ENCODE measurements at regions not wholly inside any gene's neighbourhood (a gene's known extent, or its start where the extent isn't known, plus 50 kb on each side); places are given as distances from the start of the nearest gene placed in this dataset.
"Not testable (repeated sequence)": the region's sequence is repeated elsewhere in the genome, so short reads cannot be mapped to it uniquely, and the experiment has no call there.

GRCh38 chr10:22467393-22467792, 122.1 kb downstream of the SPAG6 start:
- H3K36me3 ChIP-seq (replicated peaks; ENCODE audit: control insufficient read depth, insufficient read depth, low read length); DNase-seq; H3K27me3 ChIP-seq (ENCODE audit: control insufficient read depth, insufficient read depth, low read length); H3K4me3 ChIP-seq (ENCODE audit: insufficient read depth, low read depth, low read length): not testable (repeated sequence)

GRCh38 chr10:22468570-22469320, 123.4 kb downstream of the SPAG6 start:
- no peaks in the 10 kb centered on the region for H3K36me3 ChIP-seq (replicated peaks; ENCODE audit: control insufficient read depth, insufficient read depth, low read length)
- peaks cover 20% of the 10 kb centered on the region for H3K27me3 ChIP-seq (ENCODE audit: control insufficient read depth, insufficient read depth, low read length)
- no peak for DNase-seq
- H3K4me3 ChIP-seq (ENCODE audit: insufficient read depth, low read depth, low read length) = no peak overlapping the region

DNA sequence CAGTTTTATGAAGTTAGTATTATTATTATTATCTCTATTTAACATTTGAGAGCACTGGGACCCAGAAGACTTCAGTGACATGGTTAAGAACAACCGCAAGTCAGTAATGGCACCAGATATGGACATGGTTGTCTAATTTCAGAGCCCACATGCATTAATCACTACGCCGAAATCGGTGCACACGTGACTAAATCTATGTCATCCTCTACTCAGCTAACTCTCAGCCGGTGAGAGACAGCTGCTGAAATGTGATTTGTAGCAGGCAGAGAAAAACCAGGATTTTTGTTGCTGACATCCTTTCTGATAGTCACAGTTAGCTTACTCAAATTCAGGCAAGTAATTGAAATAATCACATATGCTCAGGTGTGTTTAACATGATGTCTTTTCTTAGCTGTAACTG, 127.7 kb downstream of the SPAG6 start:
- H3K4me3 ChIP-seq (ENCODE audit: insufficient read depth, low read depth, low read length) = no peak overlapping the region
- peaks cover 63% of the 10 kb centered on the region for H3K27me3 ChIP-seq (ENCODE audit: control insufficient read depth, insufficient read depth, low read length)
- H3K36me3 ChIP-seq (replicated peaks; ENCODE audit: control insufficient read depth, insufficient read depth, low read length) = no peaks in the 10 kb centered on the region
- DNase-seq = no peak

DNA sequence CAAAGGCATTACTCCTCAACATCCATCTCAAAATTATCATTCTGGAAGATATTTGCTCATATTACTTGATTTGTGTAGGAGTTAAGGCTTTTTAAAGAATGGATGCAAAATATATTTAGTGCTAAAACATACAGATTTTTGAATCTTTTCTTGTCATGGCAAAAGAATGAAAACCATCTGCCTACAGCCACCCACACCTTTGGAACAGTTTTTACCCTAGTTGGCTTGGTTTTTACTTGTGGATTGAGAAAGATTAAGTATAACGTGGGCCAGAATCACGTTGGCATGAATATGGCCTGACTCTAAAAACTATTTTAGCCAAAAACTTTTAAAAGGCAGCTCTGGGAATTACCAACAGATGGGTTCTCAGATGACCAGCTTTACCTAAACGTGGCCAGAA, 128.2 kb downstream of the SPAG6 start:
- Histone ChIP-seq H3K4me3 (ENCODE audit: insufficient read depth, low read depth, low read length) (no peak overlapping the region), H3K36me3 (replicated peaks; ENCODE audit: control insufficient read depth, insufficient read depth, low read length) (no peaks in the 10 kb centered on the region), H3K27me3 (ENCODE audit: control insufficient read depth, insufficient read depth, low read length) (peaks cover 67% of the 10 kb centered on the region)
- DNase-seq = no peak

DNA sequence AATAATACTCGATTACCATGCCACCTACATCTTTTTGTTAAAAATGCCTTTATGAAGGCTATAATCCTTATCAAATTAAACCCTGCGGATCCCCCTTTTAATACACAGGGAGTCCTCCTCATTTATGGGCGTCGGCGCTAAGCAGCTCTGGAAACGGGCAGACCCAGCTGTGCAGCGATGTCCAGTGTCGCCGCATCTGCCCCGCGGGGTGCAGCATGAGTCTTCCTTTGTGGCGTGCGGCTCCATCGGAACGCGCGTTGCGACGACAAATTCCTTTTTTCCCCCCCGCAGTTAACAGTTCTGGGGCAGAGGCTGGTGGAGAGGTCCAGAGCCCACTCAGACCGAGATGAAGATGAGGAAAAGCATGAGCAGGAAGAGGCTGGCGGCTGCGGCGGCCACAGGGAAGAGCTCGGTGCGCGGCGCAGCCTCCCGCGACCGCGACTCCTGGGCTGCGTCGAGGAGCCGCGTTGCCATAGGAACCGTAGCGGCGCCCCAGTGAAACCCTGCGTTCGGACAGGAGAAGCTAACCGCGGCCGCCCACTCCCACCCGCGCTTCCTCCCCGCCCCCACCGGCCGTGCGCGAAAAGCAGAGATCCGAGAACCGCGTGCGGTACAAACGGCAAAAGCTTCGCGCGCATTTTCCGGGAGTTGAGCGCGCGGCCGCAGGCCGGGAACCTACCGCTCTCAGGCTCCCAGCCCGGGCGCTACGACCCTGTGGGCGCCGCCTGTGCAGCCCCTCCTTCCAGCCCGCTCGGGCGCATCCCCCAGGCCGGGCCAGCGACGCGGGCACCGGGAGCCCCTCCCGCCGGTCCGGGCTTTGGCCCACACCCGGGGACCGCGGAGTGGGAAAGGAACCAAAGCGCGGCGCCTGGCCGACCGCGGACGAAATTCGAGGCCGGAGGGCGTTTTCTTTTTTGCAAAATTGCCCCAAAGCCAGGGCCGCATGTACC, 130.6 kb downstream of the SPAG6 start:
- Histone ChIP-seq H3K36me3 (replicated peaks; ENCODE audit: control insufficient read depth, insufficient read depth, low read length) (no peaks in the 10 kb centered on the region), H3K27me3 (ENCODE audit: control insufficient read depth, insufficient read depth, low read length) (peaks cover 86% of the 10 kb centered on the region), H3K4me3 (ENCODE audit: insufficient read depth, low read depth, low read length) (peak overlapping the region; percentile 40)
- DNase-seq = peak; percentile 80

- no peaks in the 10 kb centered on the region for H3K36me3 ChIP-seq (replicated peaks; ENCODE audit: control insufficient read depth, insufficient read depth, low read length)
- DNase-seq = peak; percentile 66
- peaks cover 83% of the 10 kb centered on the region for H3K27me3 ChIP-seq (ENCODE audit: control insufficient read depth, insufficient read depth, low read length)
- H3K4me3 ChIP-seq (ENCODE audit: insufficient read depth, low read depth, low read length) = peak overlapping the region; percentile 40
Measured at GRCh38 chr10:22476601-22477321, 131.5 kb downstream of the SPAG6 start.

DNA sequence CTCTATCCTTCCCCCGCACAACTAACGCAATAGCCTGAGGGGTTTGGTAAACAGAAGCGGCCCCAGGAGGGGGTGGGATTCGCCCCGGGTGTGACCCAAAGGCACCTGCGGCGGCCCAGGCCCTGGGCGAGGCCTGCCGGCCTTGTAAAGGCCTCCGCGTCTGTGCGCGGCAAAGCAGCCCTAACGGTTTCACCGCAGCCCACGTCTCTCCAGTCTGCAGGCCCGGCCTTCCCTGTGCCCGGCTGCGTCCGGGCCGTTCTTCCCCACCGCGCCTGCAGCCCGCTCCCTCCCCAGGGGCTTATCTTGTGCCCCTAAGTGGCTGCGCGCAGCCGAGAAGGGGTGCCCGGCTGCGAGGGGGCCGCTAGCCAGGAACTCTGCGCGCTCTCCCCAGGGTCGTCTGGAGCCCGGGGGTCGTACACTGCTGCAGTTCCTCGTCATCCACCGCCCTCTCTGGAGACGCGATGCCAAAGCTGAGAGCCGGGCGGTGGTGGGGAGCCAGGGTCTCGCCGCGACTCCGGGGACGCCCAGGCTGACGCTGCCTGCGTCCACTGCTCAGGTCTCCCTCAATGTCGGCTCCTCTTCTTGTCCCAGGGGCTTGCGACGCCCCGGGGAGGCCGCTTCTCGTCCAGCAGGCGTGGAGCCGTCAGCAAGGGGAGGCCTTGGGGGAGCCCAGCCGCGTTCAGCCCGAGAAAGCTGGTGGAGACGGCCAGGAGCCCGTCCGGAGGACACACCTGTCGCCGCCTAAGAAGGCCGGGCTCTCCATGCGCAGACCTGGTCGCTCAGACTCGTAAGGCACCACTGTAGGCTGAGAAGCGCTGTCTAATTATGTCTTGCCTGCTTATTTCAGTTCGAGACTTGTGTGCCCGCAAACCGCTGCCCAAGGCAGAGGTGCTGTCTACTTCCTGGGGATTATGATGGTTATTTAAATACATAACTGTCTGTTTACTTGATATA, 132.3 kb downstream of the SPAG6 start:
- Histone ChIP-seq H3K4me3 (ENCODE audit: insufficient read depth, low read depth, low read length) (peak overlapping the region; percentile 40), H3K27me3 (ENCODE audit: control insufficient read depth, insufficient read depth, low read length) (peaks cover 81% of the 10 kb centered on the region)
- peak; percentile 81 for DNase-seq

DNA sequence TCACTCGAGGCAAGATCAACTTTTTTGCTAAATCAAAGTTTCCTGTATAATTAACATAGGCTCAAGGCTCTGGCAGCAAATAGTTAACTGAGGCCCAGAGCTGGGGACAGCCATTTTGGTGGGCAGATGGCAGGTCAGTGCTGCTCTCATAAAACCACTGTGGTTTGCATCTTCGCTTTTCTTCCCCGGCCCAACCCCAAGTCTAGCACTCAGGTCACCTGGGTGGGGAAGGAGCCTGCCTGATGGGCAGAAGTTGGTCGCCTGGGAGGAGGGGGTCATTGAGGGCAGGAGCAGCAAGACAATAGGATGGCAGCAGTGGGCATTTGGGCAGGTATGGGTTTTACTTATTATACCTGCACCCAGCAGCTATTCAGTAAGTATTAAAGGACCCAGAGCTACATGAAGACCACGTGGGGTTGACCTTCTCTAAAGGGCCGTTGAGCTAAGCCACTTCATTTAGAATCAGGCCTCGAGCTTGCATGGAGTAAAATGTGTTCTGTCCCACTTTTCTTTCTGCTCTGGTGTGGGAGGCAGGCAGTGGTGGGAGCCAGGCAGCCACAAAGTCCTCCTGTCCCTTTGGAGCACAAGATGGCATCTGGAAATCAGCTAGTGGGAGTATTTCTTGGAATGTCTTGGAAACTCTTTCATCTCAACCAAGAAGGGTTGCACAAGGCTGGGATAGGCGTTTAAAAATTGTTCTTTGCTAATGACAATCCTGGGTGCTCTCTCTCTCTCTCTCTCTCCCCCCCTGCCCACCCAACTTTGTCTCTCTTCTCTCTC, 133.4 kb downstream of the SPAG6 start:
- Histone ChIP-seq H3K36me3 (replicated peaks; ENCODE audit: control insufficient read depth, insufficient read depth, low read length) (no peaks in the 10 kb centered on the region), H3K27me3 (ENCODE audit: control insufficient read depth, insufficient read depth, low read length) (peaks cover 70% of the 10 kb centered on the region), H3K4me3 (ENCODE audit: insufficient read depth, low read depth, low read length) (no peak overlapping the region)
- DNase-seq = no peak

More for the DNA sequence above, 132.3 kb downstream of the SPAG6 start:
- no peaks in the 10 kb centered on the region for H3K36me3 ChIP-seq (replicated peaks; ENCODE audit: control insufficient read depth, insufficient read depth, low read length)

- Histone ChIP-seq H3K36me3 (replicated peaks; ENCODE audit: control insufficient read depth, insufficient read depth, low read length) (no peaks in the 10 kb centered on the region), H3K4me3 (ENCODE audit: insufficient read depth, low read depth, low read length) (no peak overlapping the region), H3K27me3 (ENCODE audit: control insufficient read depth, insufficient read depth, low read length) (peaks cover 63% of the 10 kb centered on the region)
- no peak for DNase-seq
Measured at GRCh38 chr10:22479419-22479818, 134.1 kb downstream of the SPAG6 start.

DNA sequence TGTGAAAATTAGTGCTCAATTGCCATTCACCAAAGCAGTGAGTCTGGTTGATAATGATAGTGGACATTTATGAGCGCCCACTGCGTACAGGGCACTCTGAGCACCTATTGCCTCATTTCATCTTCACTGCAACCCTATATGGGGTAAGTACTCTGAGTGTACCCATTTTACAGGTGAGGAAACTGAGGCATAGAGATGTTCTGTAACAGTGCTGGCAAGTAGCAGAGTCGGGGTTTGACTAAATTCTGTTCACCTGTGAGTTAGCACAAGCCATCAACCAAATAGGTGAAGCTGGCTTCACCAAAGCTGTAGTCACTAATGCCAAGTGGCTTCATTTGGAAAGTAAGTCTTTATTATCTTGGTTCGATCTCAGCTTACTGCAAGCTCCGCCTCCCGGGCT, 135.8 kb downstream of the SPAG6 start:
- no peaks in the 10 kb centered on the region for H3K36me3 ChIP-seq (replicated peaks; ENCODE audit: control insufficient read depth, insufficient read depth, low read length)
- H3K4me3 ChIP-seq (ENCODE audit: insufficient read depth, low read depth, low read length) = no peak overlapping the region
- DNase-seq = no peak
- H3K27me3 ChIP-seq (ENCODE audit: control insufficient read depth, insufficient read depth, low read length) = peaks cover 46% of the 10 kb centered on the region

GRCh38 chr10:22481687-22482539, 136.6 kb downstream of the SPAG6 start:
- Histone ChIP-seq H3K4me3 (ENCODE audit: insufficient read depth, low read depth, low read length) (no peak overlapping the region), H3K27me3 (ENCODE audit: control insufficient read depth, insufficient read depth, low read length) (peaks cover 38% of the 10 kb centered on the region), H3K36me3 (replicated peaks; ENCODE audit: control insufficient read depth, insufficient read depth, low read length) (no peaks in the 10 kb centered on the region)
- no peak for DNase-seq

GRCh38 chr10:22483132-22483531, 137.8 kb downstream of the SPAG6 start:
- DNase-seq = no peak
- Histone ChIP-seq H3K27me3 (ENCODE audit: control insufficient read depth, insufficient read depth, low read length) (peaks cover 26% of the 10 kb centered on the region), H3K36me3 (replicated peaks; ENCODE audit: control insufficient read depth, insufficient read depth, low read length) (no peaks in the 10 kb centered on the region), H3K4me3 (ENCODE audit: insufficient read depth, low read depth, low read length) (no peak overlapping the region)

Data from H7 (cell line).